HG02938 (cell line): ENCODE measurements at regions not wholly inside any gene's neighbourhood (a gene's known extent, or its start where the extent isn't known, plus 50 kb on each side); places are given as distances from the start of the nearest gene placed in this dataset.

Experiments used
- ATAC-seq: cut with Tn5 transposase; IDR thresholded peaks from one replicate; pipeline ENCODE4 v1.9.1; 2021; ENCODE audit warnings: mild to moderate bottlenecking, moderate library complexity; ENCODE audit not compliant: unreplicated experiment

DNA sequence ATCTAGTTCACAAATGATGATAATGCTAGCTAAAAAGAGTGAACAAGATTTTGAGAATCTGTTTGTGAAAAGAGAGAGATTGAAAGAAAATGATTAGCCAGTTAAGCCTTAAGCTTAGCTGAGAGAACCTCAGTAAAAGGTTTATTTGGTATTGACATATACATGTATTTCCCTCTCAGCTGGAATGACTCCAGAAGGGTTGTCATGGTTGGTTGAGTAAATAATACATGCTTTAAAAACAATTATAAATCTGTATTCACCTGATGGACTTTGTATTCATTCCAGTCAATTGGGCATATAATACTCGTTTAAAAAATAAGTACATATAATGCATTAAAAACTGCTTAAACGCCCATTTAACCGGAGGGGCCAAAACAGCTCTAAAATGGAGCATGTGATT lies 181.4 kb downstream of the GRB14 start:
- no peak for ATAC-seq

DNA sequence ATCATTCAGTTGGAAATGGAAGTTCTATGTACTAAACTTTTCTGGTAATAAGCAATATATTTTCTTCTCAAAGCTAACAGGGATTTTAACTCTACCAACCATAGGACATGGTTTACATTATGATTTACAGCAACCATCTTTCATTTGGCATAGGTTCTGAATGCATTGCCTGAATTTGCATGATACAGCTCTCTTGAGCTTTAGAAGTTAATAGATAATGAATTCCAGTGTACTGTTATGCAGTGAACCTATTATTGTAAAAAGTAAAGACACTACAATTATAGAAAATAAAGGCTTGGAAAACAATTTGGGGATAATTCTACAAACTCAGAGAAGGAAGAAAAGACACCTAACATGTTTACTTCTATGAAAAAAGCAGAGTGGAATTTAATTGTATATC lies 182.0 kb downstream of the GRB14 start:
- no peak for ATAC-seq

DNA sequence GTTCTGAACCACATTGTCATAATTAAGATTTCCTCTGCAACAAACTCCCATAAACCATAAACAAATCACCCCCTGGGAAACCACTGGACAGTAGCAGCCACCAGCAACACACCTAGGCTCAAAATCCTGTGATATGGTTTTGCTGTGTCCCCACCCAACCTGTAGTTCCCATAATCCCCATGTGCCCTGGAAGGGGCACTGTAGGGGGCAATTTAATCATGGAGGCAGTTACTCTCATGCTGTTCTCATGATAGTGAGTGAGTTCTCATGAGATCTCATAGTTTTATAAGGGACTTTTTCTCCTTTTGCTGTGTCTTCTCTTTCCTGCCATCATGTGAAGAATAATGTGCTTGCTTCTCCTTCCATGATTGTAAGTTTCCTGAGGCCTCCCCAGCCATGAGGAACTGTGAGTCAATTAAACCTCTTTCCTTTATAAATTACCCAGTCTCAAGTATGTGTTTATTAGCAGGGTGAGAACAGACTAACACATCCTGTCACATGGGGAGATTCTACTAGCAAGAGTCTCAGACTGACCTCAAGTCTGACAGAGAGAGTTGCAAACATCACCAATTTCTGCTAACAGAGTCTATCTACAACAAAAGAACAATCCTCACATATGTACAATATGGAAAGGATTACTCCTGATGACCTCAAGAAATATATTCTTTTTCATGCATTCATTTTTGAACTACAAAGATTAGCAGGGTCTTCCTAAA lies 182.6 kb downstream of the GRB14 start:
- no peak for ATAC-seq

DNA sequence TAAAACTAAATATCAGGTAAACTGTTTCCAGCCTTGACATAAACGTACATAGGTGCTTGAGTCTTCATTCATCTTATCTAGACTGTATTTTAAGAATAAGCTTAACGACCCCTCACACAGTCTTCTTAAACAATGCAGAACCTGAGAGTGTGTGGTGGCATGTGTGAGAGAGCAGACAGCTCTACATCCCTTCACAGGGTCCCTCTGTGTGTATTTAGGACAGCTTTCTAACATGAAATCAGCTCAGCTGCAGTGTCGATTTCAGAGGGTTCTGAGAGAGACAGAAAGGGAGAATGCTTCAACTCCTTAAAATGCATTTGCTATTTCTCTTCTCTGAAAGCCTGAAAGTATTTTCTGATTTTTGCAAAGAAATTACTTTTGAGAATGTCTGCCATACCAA lies 185.2 kb downstream of the GRB14 start:
- ATAC-seq: no peak

DNA sequence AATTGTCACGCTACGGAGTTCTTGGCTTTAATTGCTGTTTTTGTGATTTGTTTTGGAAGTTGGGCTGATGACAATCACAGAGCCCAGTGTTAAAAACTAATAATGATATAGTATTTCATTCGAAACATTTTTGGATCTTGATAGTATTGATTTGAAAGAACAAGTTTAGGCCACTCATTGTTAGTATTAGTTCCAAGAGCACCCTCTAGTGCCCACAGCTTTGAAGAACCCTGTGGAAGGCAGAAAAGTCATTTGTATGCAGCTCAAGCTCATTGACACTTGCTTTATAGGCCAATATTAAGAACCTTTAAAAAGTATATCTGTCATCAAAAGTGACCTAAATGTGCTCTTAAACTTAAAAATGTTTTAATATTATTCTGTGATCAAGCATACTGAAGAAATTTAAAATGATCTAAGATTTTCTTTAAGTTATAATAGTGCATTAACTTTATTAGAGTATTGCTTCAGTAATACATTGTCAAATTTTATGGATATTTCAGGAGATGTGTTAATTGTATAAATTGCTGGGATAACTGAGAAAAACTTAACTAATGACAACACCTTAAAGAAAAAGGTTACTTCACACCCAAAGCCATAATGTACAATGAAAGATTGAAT lies 191.0 kb downstream of the GRB14 start:
- peak; percentile 54 for ATAC-seq

DNA sequence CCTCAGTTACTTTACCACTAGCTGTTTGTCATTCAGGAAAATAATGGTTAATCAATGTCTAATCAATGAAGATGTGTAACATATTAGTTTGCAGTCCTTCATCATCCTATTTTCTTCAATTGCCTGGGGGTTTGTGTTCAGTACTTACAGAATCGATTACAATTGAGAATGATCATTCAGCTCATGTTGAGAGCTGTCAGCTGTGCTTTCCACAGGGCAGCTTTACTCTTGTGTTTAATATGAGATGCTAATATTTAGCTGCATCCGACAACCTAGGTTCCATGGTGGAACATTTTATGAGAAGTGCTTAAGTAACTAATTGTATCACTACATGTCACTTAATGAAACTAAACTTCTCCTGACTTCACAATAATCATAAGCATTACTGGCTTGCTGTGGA lies 191.9 kb downstream of the GRB14 start:
- no peak for ATAC-seq

DNA sequence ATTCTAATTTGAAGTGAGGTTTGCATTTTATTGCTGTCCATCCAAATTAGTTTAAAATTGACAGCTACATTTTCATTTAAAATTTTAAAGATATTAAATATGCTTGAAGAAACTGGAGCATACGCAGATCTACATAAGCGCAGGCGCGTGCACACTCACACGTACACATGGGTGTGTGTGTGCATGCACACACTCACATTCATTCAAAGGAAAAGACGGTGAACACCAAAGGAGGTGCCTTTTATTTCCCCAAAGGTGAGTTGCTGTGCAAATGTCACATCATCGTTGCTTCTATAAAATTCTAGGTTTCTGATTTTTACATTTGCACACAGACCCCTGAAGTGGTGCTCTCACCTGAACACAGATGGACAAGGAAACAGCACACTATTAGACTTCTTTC lies 194.2 kb downstream of the GRB14 start:
- no peak for ATAC-seq

DNA sequence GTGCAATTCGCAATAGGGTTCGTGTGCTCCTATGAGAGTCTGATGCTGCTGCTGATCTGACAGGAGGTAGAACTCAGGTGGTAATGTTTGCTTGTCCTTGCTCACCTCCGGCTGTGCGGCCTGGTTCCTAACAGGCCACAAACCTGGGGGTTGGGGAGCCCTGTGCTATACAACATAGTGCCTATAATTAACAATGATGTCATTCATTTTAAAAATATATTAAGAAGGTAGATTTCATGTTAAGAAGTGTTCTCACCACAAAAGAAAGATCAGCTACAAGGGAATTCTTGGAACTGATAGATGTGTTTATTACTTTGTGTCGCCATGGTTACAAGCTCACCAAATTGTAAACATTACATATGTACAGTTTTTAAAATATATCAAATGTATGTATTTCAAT lies 200.5 kb downstream of the GRB14 start:
- ATAC-seq: no peak

DNA sequence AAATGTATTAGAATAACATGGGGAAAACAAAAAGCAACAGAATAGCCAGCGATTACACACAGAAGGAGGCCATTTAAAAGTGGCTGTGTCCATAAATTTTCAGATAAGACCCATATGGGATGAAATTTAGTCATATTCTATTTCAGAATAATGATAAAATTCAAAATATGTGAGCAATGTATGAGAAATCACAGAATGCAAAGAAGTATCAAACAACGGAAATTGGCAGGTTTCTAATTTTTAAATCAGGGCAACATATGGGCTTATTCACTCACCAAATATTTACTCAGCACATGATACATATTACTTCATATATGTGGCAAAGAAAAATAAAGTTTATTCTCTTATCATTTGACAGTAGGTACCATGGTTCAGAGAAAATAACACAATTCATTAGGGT lies 208.5 kb downstream of the GRB14 start:
- no peak for ATAC-seq

DNA sequence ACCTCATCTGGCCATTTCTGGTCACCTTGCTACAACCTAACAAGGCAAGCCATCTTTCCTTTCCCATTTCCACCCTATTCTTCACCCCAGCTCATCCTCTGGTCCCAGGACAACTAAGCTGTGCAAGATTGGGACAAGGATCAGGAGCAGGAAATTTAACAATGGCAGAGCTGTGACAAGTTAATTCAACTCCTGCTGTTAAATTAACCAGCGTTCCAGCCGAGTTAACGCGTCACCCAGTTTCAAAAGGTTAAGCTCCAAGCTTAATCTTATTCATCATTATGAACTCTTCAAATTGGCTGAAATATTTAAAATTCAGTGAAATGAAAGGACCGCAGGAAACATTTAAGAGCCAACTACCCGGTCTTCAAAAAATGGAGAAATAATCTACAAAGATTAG lies 231.9 kb downstream of the GRB14 start:
- no peak for ATAC-seq

DNA sequence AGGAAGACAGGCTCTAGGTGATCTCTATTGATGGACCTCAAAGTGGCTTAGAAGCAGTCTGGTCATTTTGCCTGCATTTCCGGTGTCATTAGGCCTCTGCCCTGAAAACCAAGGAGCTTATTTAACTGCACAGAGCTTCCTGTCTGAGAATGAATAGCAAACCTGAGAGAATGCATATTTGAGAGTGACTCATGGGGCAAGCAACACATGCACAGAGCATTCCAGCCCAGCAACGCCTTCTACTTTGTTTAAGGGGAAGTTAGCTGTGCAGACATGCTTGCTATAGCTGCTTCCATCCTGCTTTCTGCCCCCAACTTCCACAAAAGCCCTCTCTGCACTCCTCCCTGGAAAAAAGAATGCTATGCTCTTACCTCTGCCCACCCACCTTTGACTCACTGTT lies 232.8 kb downstream of the GRB14 start:
- ATAC-seq: peak; percentile 91

DNA sequence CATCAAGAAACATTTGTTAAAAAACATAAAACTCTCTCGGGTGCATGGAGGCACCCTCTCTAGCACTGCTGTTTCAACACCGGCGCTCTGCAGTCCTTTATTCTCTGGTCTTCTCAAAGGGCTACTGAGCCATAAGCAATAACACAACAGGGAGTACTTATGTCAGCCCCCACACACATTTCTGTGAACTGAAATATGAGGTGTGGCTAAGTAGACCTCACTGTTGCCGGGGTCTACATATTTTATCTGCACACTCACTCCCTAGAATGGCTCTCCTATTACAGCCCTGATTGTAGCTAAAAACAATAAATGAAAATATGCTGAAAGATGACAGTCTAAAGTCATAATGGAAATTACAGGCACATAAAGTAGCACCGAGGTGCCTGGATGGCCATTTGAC lies 235.1 kb downstream of the GRB14 start:
- no peak for ATAC-seq

DNA sequence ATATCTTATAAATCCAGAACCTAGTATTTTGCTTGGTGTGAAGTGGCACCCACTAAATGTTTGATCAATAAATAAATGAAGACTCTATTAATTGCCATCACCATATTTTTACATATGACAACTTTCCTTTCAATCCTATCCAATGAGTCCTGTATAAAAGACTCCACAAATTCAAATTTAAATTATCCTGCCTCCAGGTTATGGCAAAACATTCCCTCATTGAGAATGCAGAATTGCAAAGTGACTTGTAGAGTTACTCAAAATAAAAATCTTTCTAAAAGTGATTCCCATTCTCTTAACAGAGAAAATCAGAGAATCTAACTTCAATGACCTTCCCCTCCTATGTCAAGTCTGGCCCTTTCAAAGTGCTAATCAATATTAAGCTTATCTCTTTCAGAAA lies 236.8 kb downstream of the GRB14 start:
- ATAC-seq: no peak

DNA sequence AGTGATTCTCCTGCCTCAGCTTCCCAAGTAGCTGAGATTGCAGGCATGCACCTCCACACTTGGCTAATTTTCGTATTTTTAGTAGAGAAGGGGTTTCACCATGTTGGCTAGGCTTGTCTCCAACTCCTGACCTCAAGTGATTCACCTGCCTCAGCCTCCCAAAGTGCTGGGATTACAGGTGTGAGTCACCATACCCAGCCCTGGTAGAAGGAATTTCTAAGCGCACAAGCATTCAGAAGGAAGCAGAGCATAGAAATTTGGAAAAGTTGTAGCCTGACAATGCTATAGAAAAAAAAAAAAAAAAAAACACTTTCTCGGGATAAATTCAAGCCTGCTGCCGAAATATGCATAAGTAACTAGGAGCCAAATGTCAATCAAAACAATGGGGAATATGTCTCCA lies 249.4 kb downstream of the GRB14 start:
- ATAC-seq: no peak

DNA sequence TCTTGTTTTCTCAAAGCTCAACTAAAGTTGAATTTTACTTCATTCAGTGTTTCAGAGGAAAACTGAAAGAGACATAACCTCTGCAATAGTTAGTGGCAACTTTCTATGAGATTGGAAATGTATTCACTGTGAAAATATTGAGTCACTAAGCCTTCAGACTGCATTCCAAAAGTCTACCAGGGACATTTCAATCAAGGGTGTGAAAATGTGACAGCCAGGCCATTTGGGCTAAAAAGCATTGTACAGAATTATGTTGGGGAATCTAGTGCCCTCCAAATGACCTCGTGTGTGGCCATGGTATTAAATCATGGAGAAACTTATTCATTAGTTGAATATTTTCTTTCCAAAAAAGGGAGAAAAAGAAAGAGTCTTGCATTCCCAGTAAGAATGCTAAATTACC lies 251.9 kb downstream of the GRB14 start:
- ATAC-seq: no peak

DNA sequence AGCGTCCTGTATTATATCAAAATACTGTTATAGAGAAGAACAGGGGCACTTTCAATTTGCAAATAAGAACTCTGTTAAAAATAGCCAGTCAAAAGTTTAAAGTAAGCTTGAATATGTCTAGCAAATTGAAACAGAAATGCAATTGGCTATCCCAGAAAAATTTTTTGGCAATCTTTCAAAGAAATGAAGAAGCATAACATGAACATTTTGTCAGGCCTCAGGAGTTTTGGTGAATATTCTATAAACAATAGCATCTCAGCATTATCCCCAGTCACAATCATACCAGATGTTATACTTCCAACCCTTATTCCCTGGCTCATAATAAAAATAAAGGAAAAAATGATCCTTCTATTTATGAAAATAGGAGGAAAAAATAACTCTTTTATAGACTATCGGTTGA lies 252.4 kb downstream of the GRB14 start:
- no peak for ATAC-seq

DNA sequence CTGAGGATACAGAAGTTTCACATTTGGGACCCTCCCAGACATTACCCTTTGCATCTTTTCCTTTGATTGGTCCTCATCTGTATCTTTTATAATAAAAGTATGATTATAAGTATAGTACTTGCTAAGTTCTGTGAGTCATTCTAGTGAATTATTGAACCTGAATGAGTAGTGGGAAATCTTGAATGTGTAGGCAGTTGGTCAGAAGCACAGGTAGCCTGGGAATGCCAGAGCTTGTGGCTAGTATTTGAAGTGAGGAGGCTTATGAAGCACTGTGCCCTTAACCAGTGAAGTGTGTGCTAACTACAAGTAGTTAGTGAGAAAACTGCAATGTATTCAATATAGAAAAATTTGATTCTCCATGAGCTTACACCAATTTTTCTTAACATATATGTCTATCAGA lies 257.6 kb downstream of the GRB14 start:
- no peak for ATAC-seq

DNA sequence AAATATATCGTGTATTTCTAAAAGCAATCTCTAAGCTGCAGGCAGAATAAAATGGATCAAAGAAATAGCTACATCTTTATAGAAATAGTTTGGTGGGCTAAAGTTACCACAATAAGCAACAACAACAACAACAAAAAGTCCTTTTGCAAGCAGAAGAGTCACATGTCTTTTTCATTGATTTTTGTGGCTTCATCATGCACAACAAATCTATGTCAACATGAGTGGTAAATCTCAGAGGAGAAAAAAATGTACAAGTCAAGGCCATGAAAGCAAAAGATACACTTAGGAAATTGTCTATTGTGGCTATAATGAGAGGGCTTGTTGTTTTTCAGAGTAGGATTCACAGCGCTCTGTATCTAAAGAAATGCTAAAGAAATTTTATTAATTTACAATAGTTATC lies 269.7 kb downstream of the GRB14 start:
- no peak for ATAC-seq

DNA sequence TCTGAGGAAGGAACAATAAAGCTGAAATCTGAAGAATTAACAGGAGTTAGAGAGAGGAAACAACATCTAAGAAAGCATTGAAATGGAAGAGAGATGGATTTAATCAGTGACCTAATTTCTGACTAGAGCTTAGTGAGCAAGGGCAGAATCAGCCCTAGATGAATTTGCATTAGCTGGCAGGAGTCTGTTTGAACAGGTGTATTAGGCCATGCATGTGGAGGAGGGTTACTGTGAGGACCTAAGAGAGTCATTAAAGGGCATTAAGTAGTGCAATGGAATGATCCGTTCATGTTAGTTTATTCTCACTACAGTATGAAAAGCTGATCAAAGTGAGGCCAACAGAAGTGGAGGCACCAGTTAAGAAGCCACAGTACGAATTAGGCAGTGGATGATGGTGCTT lies 285.3 kb downstream of the GRB14 start:
- no peak for ATAC-seq

DNA sequence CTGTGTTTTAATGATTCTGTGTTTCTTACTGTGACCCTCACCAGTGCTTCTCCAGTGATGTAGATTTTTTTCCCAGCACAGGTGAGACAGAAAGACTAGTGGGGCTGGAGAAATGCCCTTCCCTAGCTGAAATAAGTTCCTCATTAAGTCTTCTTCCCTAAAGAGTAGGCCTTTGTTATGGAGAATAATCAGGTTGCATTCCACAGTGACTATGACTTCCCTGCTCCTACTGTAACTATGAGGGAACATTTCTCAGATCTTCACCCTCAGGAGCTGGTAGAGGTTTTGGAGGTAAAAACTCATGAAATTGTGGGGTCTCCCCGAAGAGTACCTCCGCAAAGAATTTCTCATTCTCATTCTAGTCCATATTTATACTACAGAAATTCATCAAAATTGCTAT lies 286.2 kb downstream of the GRB14 start:
- no peak for ATAC-seq

DNA sequence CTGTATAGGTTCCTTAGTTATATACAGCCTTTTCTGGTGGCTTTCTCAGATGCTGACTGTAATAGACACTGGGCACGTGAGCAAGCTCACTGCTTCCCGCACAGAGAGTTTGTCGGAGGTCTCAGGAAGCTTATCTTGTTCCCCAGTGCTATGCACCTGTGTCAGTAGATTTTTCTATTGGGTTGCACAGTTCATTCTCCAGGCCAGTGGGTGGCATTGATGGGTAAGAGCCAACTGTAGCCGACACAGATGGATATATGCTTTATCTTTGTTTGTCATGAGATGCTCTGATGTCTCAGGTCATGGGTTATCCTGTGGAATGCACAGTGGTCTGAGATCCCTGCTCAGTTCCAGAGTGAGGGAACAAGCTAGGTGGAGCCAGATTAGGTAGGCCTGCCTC lies 293.0 kb downstream of the GRB14 start:
- ATAC-seq: no peak

DNA sequence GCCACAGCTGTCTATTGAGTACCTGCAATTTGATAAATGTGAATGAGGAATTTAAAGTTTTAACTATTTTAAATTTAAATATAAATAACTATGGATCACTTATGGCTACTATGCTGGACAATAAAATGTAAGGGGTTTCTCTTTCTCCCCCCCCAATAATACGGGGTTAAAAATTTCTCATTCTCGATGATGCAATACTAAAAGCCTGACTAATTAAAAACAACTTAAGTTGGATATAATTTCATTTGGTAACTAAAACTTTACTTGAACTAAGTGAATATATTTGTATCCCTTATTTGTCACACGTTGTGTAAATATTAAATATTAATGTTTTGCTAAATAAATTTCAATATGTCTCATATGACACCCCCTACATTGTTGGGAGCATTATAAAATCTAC lies 297.3 kb downstream of the GRB14 start:
- no peak for ATAC-seq

DNA sequence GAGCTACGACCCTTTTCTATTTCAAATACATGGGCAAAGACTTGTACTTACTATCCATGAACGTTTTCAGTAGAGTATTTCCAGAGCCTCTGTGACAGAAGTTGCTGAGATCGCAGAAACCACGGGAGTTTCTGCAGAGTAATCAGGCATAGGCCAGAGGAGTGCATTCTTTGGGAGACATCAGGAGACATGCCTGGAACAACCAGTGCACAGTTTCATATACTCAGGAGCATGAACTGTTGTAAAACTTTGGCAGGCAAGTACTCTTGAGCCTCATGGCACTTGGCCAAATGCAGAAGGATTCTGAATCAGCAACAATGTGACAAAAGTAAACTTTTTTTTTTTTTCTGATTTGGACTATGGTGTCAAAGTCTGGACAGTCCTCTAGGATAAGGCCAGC lies 307.1 kb downstream of the GRB14 start:
- ATAC-seq: no peak
